Stimulated activated CD4-positive, alpha-beta T cell treated with anti-CD3 and anti-CD28 coated beads, Interleukin-15, amount 100 ng/mL, for 1 hour (primary cell): ENCODE measurements at regions not wholly inside any gene's neighbourhood (a gene's known extent, or its start where the extent isn't known, plus 50 kb on each side); places are given as distances from the start of the nearest gene placed in this dataset.

ENCODE experiments used
- DNase-seq, 2 donors: peaks; one replicate each; pipeline ENCODE4 v3.0.0-alpha.2; 2020; ENCODE audit warnings: low read depth in 1 of 2, low spot score in 1 of 2

DNA sequence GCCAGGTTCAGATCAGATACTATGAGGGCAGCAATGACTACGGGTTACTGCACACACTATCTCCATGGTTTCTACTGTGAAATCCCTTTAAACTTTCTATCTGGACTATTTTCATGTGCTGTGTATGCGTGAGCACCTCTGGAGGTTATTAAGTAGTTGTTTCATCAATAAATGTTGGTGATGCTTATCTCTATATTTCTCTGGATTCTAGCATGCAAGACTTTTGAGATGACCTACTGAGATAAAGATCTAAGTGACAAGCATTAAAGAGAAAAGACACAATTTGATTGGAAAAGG is 194.0 kb downstream of the NRIP1 start:
- no peak for DNase-seq

DNA sequence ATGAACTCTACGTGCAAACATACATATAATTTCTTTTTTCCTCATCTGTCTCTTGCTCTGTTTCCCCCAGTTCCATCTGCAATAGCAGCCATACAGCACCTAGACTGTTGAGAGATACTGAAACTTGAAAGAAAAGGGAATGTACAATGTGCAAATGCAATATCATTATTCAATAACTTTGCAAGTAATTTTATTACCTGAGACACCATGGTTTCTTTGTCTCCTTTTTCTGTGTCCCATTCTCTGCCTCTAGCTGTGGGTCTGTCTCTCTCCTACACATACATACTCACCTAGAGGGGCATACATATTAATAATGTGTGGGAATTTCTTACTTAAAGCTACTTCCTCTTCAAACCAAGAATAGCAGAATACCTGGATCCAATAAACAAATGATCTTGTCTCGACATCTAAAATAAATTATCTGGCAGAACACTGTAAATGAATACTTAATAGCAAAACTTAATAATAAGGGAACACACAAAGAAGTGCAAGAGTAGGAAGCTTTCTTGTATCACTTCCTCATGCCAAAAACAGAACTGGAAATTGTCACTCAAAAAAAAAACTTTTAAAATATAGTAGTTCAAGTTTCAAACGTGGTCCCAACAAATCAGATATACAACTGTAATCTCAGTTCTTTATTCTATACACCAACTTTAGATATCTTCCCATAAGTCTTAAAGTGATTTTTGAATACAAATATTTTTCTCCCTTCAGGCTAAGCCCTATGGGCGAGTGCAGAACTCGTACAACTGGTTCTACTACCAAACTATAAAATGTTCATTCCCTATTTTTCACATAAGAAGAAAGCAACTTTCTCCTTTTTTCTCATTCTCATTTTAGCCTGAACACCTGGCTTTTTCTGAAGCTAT is 194.6 kb downstream of the NRIP1 start:
- no peak for DNase-seq

DNA sequence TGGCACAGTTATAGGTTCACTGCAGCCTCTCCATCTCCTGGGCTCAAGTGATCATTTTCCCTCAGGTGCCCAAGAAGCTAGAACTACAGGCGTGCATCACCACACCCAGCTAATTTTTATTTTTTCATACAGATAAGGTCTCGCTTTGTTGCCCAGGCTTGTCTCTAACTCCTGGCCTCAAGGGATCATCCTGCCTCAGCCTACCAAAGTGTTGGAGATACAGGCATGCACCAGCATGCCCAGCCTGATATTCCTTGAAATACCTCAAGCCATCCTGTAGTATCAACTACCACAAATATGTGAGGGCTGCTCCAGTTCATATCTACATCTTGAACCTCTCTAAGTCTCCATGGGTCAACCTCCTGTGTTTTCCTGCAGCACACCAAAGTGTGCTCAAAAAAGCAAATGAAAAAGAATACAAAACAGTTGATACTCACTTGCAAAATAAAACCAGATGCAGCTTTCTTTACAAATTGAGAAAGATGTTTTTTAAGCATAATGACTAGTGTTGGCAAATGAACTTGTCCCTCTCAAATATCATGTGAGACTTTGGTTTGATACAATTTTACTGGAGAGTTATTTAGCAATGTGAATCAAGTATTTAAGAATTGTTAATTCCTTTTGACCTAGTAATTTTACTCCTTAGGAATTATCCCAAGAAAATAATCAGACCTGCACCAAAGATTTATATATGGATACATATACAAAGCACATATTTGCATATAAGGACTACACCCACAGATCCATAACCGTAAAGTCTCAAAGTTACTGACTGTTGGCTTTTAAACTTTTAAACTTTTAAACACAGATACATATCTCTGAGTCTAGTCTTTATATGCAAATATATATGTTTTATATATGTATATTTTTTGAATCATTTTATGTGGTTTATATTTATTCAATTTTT is 197.7 kb downstream of the NRIP1 start:
- no peak for DNase-seq

DNA sequence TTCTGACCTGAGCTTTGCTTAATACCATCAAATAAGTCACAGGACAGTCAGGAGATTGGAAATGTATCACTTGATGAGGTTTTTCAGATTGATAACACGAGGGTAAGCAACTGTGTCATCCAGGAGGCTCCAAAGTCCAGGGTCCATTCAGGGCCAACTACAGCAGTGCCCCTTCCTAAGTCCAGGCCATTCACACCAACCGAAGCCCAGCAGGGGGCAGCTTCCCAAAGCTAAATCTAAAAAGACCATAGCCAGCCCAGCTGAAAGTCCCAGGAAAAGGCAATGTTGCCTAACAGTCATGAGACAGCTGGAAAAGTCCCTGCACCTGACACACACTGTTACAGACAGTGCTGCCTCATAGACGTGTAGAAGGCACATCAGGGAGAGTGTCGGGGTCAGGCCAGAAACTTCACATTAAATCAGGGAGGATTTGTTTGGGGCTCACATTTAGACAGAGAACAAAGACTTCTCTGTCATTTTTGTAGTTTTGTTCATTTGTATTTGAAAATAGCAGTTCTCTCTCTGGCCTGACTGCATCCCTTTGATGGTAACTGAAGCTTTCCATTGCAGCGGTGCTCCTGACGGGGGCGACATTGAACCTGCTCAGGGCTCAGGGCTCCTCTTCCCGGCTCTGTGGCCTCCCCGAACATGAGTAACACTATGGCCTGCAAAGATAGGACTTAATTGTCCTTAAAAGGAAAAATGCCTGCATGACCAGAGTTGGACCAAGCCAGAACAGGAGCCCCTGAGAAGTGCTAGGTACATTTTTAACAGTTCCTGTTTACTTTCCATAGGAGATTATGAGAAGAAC is 200.4 kb downstream of the NRIP1 start:
- no peak for DNase-seq

DNA sequence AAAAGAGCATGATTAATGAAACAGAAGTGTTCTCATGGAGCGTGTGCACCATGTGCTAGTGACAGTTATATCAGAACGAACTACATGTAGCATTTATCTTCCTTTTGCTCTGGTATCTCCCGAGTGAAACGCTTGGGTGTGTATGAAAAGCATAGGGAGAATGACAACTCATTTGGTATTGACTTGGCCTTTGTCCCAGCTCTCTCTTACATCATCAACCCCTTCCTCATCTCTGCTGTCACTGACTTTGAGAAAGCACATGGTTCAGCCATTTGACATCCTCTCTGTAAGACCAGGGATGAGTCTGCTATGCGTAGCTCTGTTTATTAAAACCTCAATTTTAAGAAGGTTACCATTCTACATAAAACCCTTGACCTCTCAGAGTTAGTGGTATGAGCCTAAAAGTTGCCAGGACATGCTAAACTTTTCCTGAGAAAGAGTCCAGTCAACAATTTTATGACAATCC is 201.0 kb downstream of the NRIP1 start:
- DNase-seq, result no peak

DNA sequence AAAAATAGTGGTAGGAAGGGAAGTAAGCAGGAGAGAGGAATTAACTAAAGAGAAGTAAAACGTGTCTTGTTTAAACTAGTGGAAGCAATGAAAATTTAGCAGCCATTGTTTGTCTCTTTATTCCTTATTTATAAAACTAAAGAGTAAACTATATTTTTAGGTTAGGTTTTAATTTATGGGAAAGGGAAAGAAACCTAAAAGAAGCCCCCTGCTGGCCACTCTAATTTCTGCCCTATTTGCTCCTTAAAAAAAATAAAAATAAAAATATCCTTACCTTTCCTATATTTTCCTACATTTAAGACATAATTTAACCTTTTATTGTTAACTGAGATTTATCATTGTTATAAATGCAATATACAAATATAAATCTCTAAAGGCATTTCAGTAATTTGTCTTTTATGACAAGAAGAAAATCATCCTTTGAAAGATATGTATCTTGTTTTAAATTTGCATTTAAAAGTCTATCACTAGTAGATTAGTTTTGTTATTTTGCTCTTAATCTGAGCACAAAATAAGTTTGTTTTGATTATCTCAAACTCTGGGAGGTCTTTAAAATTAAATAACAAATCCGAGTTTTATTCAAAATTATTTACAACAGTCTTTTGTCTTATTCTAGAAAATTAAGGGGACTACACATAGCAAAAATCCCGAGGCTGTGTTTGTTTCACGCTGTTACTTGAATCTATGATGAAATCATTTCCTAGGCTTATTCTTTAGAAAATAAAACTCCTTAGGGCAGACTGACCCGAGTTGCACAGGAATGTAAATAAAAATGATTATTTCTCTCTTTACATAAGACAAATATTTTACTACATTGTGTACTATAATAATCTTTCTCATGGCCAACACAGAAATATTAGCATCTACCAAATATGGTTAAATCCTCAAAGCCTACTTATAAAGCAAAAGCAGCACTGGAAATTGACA is 201.7 kb downstream of the NRIP1 start:
- no peak for DNase-seq

DNA sequence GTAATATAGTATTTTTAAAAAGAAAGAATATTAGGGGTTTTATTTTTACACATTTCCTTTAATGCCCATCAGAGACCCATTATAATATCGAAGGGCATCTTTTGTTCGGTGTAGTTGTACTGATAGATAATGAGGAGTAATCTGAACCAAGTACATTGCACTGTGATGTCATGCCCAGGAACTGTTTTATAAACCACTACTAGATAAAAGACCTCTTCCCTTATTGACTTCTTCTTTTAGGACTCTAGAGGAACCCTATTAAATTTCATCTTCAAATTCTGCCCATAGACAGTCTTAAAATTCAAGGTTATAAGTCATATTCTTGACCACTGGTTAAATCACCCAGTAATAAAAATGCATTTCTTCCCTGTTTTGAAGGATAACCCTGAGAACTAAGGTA is 206.5 kb downstream of the NRIP1 start:
- no peak for DNase-seq

DNA sequence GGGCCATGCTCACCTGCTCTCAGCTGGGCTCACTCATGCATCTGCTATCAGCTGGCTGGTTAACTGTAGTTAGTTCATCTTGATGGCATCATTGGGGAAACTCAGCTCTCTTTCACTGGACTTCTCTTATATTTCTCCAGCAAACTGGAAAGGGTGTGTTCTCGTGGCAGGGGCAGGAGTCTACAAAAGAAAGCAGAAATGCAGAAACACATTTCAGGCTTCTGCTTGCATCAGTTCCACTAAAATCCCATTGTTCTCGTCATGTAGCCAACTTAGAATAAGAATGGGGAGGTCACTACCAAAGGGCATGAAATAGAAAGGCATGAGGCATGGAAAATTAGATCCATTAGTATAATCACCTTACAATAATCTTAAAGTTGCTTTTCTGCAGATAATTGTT is 207.3 kb downstream of the NRIP1 start:
- DNase-seq, result no peak

DNA sequence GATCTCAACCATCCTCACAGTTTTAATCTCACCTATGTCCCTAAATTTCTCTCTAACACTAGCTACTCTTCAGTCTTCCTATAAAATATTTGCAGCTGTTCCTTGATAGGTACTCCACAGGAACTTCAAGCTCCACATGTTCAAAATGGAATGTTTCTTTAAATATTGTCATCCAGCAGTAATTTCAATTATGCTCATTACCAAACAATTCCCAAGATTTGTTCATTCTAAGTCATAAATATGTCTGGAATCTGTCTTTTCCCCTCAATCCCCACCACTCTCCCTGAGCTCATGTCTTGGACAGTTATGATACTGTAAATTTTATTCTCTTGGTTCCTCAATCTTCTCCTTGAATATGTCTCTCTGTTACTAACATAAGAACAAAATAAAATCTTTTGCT is 214.4 kb downstream of the NRIP1 start:
- no peak for DNase-seq

DNA sequence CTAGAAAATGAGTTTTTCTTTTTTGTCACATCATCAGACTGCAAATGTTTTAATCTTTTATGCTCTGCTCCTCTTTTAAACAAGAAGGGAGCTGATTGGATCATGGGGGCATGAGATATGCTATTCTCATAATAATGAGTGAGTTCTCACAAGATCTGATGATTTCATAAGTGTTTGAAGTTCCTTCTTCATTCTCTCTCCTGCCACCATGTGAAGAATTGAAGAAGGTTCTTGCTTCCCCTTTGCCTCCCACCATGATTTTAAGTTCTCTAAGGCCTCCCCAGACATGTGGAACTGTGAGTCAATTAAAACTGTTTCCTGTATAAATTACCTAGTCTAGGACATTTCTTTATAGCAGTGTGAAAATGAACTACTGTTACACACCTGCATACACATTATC is 218.2 kb downstream of the NRIP1 start:
- DNase-seq, result no peak

DNA sequence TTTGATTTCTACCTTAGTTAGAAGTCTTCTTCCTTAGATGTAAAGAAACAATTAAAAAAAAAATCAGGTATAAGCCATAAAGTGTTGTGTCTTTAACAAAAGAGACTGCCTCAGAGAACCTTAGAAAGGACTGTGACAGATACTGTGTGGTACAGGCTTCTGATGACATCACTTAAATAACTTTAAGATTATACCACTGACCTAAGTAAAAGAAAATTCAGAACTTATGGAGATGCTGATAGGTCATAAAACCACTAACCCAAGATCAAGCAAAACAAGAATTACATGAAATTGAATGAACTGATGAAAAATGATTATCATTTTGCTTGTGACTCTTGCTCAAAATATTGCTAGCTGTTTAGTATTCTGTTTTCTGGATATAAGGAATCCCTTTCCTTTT is 220.8 kb downstream of the NRIP1 start:
- no peak for DNase-seq

DNA sequence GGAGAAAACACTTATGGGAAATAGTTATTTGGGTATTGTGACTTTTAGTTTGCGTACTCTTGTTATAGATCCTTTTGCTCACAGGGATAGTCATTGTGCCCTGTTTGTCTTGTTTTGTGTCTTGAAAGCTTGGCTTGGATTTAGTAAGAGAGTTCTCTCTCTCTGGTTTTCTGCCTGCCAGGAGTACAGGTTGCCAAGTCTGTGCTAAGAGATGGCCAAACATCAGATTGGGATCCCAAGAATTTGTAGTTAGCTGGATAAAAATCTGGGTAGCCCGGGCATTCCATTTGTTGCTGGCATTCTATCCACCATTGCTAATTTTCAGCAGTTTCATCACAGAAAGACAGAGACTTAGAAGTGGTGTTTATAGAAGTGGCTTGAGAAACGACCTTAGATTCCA is 222.2 kb downstream of the NRIP1 start:
- no peak for DNase-seq

DNA sequence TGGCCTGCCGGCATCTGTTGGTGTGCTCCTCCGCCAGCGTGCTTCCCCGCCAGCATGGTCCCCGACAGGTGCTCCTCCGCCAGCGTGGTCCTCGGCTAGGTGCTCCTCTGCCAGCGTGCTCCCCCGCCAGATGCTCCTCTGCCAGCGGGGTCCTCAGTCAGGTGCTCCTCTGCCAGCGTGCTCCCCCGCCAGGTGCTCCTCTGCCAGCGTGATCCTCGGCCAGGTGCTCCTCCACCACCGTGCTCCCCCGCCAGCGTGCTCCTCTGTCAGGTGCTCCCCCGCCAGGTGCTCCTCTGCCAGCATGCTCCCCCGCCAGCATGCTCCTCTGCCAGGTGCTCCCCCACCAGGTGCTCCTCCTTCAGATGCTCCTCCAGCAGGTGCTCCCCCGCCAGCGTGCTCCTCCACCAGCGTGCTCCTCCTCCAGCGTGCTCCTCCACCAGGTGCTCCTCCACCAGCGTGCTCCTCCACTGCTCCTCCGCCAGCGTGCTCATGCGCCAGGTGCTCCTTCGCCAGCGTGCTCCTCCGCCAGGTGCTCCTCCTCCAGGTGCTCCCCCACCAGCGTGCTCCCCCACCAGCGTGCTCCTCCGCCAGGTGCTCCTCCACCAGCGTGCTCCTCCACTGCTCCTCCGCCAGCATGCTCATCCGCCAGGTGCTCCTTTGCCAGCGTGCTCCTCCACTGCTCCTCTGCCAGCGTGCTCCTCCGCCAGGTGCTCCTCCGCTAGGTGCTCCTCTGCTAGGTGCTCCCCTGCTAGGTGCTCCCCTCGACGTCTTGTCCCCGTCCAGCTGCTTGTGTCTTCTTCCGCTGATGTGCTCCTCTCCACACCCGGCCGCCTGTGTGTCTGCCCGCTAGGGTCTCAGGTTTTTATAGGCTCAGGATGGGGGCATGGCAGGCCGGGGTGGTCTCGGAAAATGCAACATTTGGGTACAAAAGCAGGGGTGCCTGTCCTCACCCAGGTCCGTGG is 223.0 kb downstream of the NRIP1 start:
- DNase-seq, result no peak

DNA sequence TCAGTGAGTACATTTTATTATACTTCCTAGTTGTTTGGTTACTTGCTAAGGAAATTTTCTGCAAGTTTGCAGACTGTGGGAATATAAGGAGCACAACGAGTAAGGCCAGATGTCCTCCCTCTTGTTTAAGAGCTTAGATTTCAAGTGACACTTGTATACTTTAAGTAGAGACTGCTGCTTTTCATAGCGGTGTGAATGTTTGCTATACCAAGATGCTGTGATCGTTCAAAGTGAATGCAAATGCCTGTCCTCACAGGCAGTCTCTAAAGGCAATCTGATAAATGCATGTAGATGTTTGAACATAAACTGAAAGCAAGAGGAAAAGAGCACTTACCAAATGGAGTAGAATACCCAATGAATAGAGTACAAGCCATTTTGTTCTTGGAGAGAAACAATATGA is 226.4 kb downstream of the NRIP1 start:
- no peak for DNase-seq

DNA sequence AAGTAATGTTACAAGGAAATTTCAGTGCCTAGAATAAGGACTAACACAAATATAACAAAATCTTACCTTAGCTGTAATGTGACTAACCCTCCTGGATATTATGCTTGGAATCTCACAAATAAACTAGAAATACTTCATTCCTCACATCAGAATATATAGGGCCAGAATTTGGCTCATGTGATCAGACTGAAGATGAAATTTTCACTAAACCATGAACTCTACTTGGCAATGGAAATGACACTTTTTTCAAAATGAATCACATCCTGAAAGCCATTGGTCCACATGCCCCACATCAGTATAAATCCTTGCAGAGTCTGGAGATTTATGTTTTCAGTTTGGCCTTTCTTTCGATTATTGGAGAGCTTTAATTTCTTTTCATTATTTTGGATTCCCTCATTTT is 227.8 kb downstream of the NRIP1 start:
- DNase-seq, result no peak

DNA sequence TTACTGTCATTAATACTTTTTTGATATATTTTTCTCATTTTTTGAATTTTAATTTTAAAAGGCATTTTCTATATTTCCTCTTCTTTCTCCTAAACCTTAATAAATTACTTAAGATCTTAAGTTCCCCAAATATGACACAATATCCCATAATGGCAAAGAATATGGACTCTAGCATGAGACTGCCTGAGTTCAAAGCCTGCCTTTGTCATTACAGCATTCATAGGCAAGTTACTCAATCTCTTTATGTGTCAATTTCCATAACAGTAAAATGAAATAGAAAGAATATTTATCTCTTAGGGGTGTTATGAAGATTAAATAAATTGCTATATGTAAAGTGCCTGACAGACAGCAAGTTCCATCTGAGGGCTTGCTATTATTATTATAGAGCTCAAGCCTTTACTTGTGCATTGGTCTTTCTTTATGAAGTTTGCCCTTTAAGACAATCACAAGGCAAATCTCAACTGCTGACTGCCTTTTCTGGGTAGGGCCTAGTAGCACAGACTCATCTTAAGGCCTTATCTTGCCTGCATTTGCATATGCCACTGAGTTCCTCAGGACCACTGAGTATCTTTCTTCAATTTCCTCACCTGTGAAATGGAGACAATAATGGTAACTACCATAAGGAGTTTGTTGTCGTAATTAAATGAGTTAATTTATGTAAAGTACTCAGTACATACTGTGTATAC is 231.0 kb downstream of the NRIP1 start:
- no peak for DNase-seq

DNA sequence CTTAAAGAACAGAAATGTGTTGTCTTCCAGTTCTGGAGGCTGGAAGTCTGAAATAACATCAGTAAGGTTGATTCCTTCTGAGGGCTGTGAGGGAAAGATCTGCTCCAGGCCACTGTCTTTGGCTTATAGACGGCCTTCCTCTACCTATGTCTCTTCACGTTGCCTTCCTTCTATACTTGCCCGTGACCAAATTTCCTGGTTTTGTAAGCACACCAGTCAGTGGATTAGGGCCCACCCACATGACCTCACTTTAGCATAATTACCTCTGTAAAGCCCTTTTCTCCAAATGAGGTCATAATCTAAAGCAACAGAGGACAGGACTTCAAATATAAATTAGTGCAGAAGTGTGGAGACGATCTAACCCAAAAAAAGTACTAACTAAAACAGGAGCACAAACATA is 231.6 kb downstream of the NRIP1 start:
- no peak for DNase-seq

DNA sequence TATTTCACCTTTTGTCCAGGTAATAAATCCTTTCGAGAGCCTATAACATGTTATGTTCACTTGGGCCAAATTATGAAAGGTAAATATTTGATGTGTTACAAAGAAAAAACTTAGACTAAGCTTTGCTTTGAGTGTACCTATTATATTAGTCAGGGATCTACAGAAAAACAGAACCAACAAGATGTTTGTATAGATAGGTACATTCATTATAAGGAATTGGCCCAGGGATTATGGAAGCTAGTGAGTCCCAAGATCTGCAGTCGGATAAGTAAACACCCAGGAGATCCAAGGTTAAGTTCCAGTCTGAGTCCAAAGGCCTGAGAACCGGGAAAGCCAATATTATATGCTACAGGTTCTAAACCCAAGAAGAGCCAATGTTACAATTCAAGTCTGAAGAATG is 234.5 kb downstream of the NRIP1 start:
- DNase-seq, result no peak

DNA sequence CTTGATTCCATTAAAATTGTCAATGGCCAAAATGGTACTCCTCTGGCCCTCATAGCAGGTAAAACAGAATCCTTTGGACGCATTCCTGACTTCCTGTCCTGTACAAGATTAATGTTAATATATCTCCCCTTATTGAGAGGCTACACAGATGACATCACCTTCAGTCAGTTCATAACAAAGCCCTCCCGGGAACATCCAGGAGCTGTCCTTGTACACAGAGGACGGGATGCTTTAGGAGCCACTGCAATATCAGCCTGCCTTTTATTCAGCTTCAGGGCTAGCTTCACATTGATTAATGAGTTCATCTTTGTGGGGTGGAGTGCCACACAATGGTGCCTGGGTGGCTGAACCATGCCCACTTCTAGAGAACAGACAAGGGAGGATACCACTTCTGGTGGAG is 235.1 kb downstream of the NRIP1 start:
- DNase-seq, result no peak
